ENCODE measurements at regions not wholly inside any gene's neighbourhood (a gene's known extent, or its start where the extent isn't known, plus 50 kb on each side); places are given as distances from the start of the nearest gene placed in this dataset.

DNA sequence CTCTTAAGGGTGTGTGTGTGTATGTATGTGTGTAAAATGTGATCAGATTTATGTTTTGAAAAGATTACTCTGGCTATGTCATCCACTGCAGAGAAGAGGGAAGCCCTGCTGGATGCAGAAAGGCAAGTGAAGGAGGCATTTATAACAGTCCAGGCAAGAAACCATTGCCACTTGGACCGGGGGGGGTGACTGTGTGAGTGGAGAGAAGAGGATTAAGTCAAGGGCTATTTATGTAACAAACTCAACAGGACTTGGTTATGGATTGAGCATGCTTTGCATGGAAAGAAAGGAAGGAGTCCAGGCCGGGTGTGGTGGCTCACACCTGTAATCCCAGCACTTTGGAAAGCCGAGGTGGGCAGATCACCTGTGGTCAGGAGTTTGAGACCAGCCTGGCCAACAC is 143.0 kb downstream of the URB2 start:
- TF ChIP-seq, protein P1, sequence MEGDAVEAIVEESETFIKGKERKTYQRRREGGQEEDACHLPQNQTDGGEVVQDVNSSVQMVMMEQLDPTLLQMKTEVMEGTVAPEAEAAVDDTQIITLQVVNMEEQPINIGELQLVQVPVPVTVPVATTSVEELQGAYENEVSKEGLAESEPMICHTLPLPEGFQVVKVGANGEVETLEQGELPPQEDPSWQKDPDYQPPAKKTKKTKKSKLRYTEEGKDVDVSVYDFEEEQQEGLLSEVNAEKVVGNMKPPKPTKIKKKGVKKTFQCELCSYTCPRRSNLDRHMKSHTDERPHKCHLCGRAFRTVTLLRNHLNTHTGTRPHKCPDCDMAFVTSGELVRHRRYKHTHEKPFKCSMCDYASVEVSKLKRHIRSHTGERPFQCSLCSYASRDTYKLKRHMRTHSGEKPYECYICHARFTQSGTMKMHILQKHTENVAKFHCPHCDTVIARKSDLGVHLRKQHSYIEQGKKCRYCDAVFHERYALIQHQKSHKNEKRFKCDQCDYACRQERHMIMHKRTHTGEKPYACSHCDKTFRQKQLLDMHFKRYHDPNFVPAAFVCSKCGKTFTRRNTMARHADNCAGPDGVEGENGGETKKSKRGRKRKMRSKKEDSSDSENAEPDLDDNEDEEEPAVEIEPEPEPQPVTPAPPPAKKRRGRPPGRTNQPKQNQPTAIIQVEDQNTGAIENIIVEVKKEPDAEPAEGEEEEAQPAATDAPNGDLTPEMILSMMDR (IDR thresholded peaks at IDR 0.05; ENCODE audit: control extremely low read depth in 1 of 3, insufficient read depth in 1 of 3, low read depth in 1 of 3, low read length in 3 of 3): no peak
- no peak for TF ChIP-seq JUND (IDR thresholded peaks at IDR 0.05; ENCODE audit: low read length)
- no peak for TF ChIP-seq CREB1 (IDR thresholded peaks at IDR 0.05)
- TF ChIP-seq EP300 (IDR thresholded peaks at IDR 0.05; ENCODE audit: borderline replicate concordance in 1 of 2, low read depth in 2 of 2, low read length in 2 of 2): no peak
- TF ChIP-seq POLR2AphosphoS5 (IDR thresholded peaks at IDR 0.05; ENCODE audit: low read depth, low read length): no peak
